ENCODE measurements at regions not wholly inside any gene's neighbourhood (a gene's known extent, or its start where the extent isn't known, plus 50 kb on each side); places are given as distances from the start of the nearest gene placed in this dataset.

- H3K4me3 ChIP-seq (ENCODE audit: low read length in 3 of 3): no peak overlapping the region
- H3K9ac ChIP-seq (ENCODE audit: low read length in 3 of 3): no peak overlapping the region
- no peak overlapping the region for H3K27ac ChIP-seq (ENCODE audit: low read depth in 2 of 2, low read length in 2 of 2)
- no peaks in the 10 kb centered on the region for H3K27me3 ChIP-seq (ENCODE audit: control insufficient read depth, insufficient read depth, low read length)
- intact Hi-C loops (cut with DNase I): no loop called here
- no peak for FAIRE-seq
- H3K9me3 ChIP-seq (ENCODE audit: control insufficient read depth in 2 of 3, insufficient read depth in 1 of 3, low read length in 3 of 3): no peaks in the 10 kb centered on the region
- no peaks in the 10 kb centered on the region for H3K36me3 ChIP-seq (ENCODE audit: control insufficient read depth in 2 of 3, insufficient read depth in 3 of 3, low read length in 3 of 3)
- no peak for DNase-seq
- no peak for TF ChIP-seq CTCF (IDR thresholded peaks at IDR 0.05; ENCODE audit: borderline replicate concordance, extremely low read depth, insufficient read depth)
- no peaks in the 10 kb centered on the region for H3K4me1 ChIP-seq (ENCODE audit: control insufficient read depth in 2 of 3, insufficient read depth in 2 of 3, low read depth in 1 of 3, low read length in 3 of 3)
These were observed 213.8 kb downstream of the DSC3 start for GRCh38 chr18:30828700-30829099.

GRCh38 chr18:30819619-30820018 is 222.9 kb downstream of the DSC3 start:
- Histone ChIP-seq H3K36me3 (ENCODE audit: control insufficient read depth in 2 of 3, insufficient read depth in 3 of 3, low read length in 3 of 3) (no peaks in the 10 kb centered on the region), H3K4me3 (ENCODE audit: low read length in 3 of 3) (no peak overlapping the region), H3K27ac (ENCODE audit: low read depth in 2 of 2, low read length in 2 of 2) (no peak overlapping the region), H3K27me3 (ENCODE audit: control insufficient read depth, insufficient read depth, low read length) (no peaks in the 10 kb centered on the region), H3K9ac (ENCODE audit: low read length in 3 of 3) (no peak overlapping the region), H3K9me3 (ENCODE audit: control insufficient read depth in 2 of 3, insufficient read depth in 1 of 3, low read length in 3 of 3) (no peaks in the 10 kb centered on the region), H3K4me1 (ENCODE audit: control insufficient read depth in 2 of 3, insufficient read depth in 2 of 3, low read depth in 1 of 3, low read length in 3 of 3) (no peaks in the 10 kb centered on the region)
- DNase-seq: no peak
- FAIRE-seq: no peak
- intact Hi-C loops (cut with DNase I): no loop called here
- TF ChIP-seq CTCF (IDR thresholded peaks at IDR 0.05; ENCODE audit: borderline replicate concordance, extremely low read depth, insufficient read depth): no peak

- intact Hi-C loops (cut with DNase I): no loop called here
- H3K9ac ChIP-seq (ENCODE audit: low read length in 3 of 3): no peak overlapping the region
These were observed 228.1 kb downstream of the DSC3 start for GRCh38 chr18:30814446-30814845.

More at GRCh38 chr18:30814446-30814845, 228.1 kb downstream of the DSC3 start:
- FAIRE-seq (no peak), DNase-seq (no peak)
- no peaks in the 10 kb centered on the region for H3K9me3 ChIP-seq (ENCODE audit: control insufficient read depth in 2 of 3, insufficient read depth in 1 of 3, low read length in 3 of 3)
- no peak overlapping the region for H3K27ac ChIP-seq (ENCODE audit: low read depth in 2 of 2, low read length in 2 of 2)
- no peaks in the 10 kb centered on the region for H3K4me1 ChIP-seq (ENCODE audit: control insufficient read depth in 2 of 3, insufficient read depth in 2 of 3, low read depth in 1 of 3, low read length in 3 of 3)
- no peaks in the 10 kb centered on the region for H3K36me3 ChIP-seq (ENCODE audit: control insufficient read depth in 2 of 3, insufficient read depth in 3 of 3, low read length in 3 of 3)
- H3K27me3 ChIP-seq (ENCODE audit: control insufficient read depth, insufficient read depth, low read length): no peaks in the 10 kb centered on the region
- TF ChIP-seq CTCF (IDR thresholded peaks at IDR 0.05; ENCODE audit: borderline replicate concordance, extremely low read depth, insufficient read depth): no peak
- no peak overlapping the region for H3K4me3 ChIP-seq (ENCODE audit: low read length in 3 of 3)
